WTC11 (cell line): ENCODE measurements at regions not wholly inside any gene's neighbourhood (a gene's known extent, or its start where the extent isn't known, plus 50 kb on each side); places are given as distances from the start of the nearest gene placed in this dataset.

Experiments used
- ATAC-seq: fragments of 200-7000 bp; cut with Tn5 transposase; 2 replicates; pipeline ENCODE4 v1.10.0; 2021; ENCODE audit warnings: mild to moderate bottlenecking, moderate library complexity
- CTCF ChIA-PET: fragments of 300-600 bp; sonication (Branson Sonifier 250); formaldehyde crosslinking; loops from one replicate; lab custom pipeline; 2021; ENCODE audit warnings: antibody characterized with exemption; lab: Charles Lee
- POLR2A ChIA-PET: fragments of 350-600 bp; sonication (Branson Sonifier 250); formaldehyde crosslinking; loops from one replicate; lab custom pipeline; 2021; ENCODE audit warnings: antibody characterized with exemption; lab: Charles Lee
- DNase-seq: peaks from one replicate; pipeline ENCODE4 v3.0.0; 2021; ENCODE audit warnings: low spot score
- H3K27ac Mint-ChIP-seq: 2 replicates; pipeline ENCODE4 v1.8.0; 2021; ENCODE audit warnings: mixed read lengths
- H3K27me3 Mint-ChIP-seq: 2 replicates; pipeline ENCODE4 v1.8.0; 2021; ENCODE audit warnings: low read depth, mild to moderate bottlenecking, moderate library complexity, mixed read lengths
- H3K36me3 Mint-ChIP-seq: 2 replicates; pipeline ENCODE4 v1.8.0; 2021; ENCODE audit warnings: mixed read lengths
- H3K4me1 Mint-ChIP-seq: 2 replicates; pipeline ENCODE4 v1.8.0; 2022; ENCODE audit warnings: mixed read lengths
- H3K4me3 Mint-ChIP-seq: 2 replicates; pipeline ENCODE4 v1.8.0; 2021; ENCODE audit warnings: mild to moderate bottlenecking, moderate library complexity, mixed read lengths
- H3K9me3 Mint-ChIP-seq: 2 replicates; pipeline ENCODE4 v1.8.0; 2021; ENCODE audit warnings: mixed read lengths
- AFF4 ChIP-seq: sonication (generic); formaldehyde crosslinking; IDR thresholded peaks from 2 replicates; pipeline ENCODE4 v1.8.1; 2023; ENCODE audit warnings: mild to moderate bottlenecking, missing genetic modification reagents, borderline replicate concordance
- AR ChIP-seq: fragments of 250-450 bp; sonication (Bioruptor Pico); IDR thresholded peaks from 2 replicates; pipeline ENCODE4 v1.9.0; 2021; ENCODE audit warnings: mild to moderate bottlenecking
- ATF1 ChIP-seq: sonication (generic); formaldehyde crosslinking; IDR thresholded peaks from 2 replicates; pipeline ENCODE4 v1.8.1; 2023; ENCODE audit warnings: mild to moderate bottlenecking, moderate library complexity, missing genetic modification reagents
- ESRRA ChIP-seq: sonication (generic); formaldehyde crosslinking; IDR thresholded peaks from 2 replicates; pipeline ENCODE4 v1.8.1; 2022; ENCODE audit warnings: mild to moderate bottlenecking, missing genetic modification reagents, borderline replicate concordance
- FOXK1 ChIP-seq: sonication (generic); formaldehyde crosslinking; IDR thresholded peaks from 2 replicates; pipeline ENCODE4 v1.8.0; 2022; ENCODE audit warnings: mild to moderate bottlenecking, moderate library complexity, missing genetic modification reagents
- GTF2I ChIP-seq: fragments of 250-450 bp; sonication (Bioruptor Pico); conservative IDR thresholded peaks from 2 replicates; pipeline ENCODE4 v1.4.0; 2021; ENCODE audit warnings: mild to moderate bottlenecking
- JAZF1 ChIP-seq: fragments of 250-450 bp; sonication (Bioruptor Pico); IDR thresholded peaks from 2 replicates; pipeline ENCODE4 v1.9.0; 2021; ENCODE audit warnings: moderate library complexity, mild to moderate bottlenecking, inconsistent platforms
- SP1 ChIP-seq: sonication (generic); formaldehyde crosslinking; conservative IDR thresholded peaks from 2 replicates; pipeline ENCODE4 v1.8.1; 2022; ENCODE audit warnings: missing genetic modification reagents
- ZNF121 ChIP-seq: sonication (generic); formaldehyde crosslinking; IDR thresholded peaks from 2 replicates; pipeline ENCODE4 v1.8.0; 2023; ENCODE audit warnings: missing genetic modification reagents
- ZNF232 ChIP-seq: sonication (generic); formaldehyde crosslinking; IDR thresholded peaks from 2 replicates; pipeline ENCODE4 v1.8.0; 2022; ENCODE audit warnings: mild to moderate bottlenecking, missing genetic modification reagents
- ZNF263 ChIP-seq: sonication (generic); formaldehyde crosslinking; IDR thresholded peaks from 2 replicates; pipeline ENCODE4 v1.8.1; 2022; ENCODE audit warnings: low read depth, mild to moderate bottlenecking, moderate library complexity, missing genetic modification reagents
- ZNF423 ChIP-seq: fragments of 250-450 bp; sonication (Bioruptor Pico); IDR thresholded peaks from 2 replicates; pipeline ENCODE4 v2.1.2; 2022; ENCODE audit warnings: mild to moderate bottlenecking, moderate library complexity
- ZNF425 ChIP-seq: fragments of 250-450 bp; sonication (Bioruptor Pico); conservative IDR thresholded peaks from 2 replicates; pipeline ENCODE4 v1.9.0; 2021; ENCODE audit warnings: mild to moderate bottlenecking
- TF ChIP-seq, protein P1 (sequence below): sonication (generic); formaldehyde crosslinking; IDR thresholded peaks from 2 replicates; pipeline ENCODE4 v1.8.0; 2023; ENCODE audit warnings: missing genetic modification reagents, mild to moderate bottlenecking, borderline replicate concordance
- TF ChIP-seq, protein P2 (sequence below): sonication (generic); formaldehyde crosslinking; IDR thresholded peaks from 2 replicates; pipeline ENCODE4 v1.8.0; 2022; ENCODE audit warnings: mild to moderate bottlenecking, missing genetic modification reagents

GRCh38 chr7:12859761-12860160 is 172.3 kb downstream of the ARL4A start (continued):
- TF ChIP-seq AR (CRISPR knock-in tag) (no peak), ATF1 (CRISPR knock-in tag) (no peak), ZNF423 (CRISPR knock-in tag) (no peak), FOXK1 (no peak), GTF2I (CRISPR knock-in tag) (no peak), ZNF263 (CRISPR knock-in tag) (no peak), ZNF121 (no peak), SP1 (no peak), JAZF1 (CRISPR knock-in tag) (no peak), ZNF425 (no peak)

DNA sequence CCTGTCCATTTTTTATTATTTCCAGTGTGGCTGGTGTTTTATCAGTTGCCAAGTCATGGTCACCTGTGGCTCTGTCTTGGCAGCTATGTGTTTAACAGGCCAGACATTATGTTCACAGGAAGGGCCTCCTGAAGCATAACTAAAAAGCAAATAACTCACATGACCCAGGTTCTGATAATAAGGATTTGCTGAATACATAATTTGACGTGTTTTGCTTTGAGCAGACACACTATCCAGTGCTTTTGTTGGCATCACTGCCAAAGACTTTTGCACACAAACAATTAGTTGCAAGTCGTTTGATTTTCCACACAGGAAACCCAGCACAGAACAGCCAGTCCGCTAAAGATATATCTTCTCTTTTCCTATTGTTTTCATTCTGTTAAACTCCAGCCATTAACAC is 173.6 kb downstream of the ARL4A start:
- Mint-ChIP-seq H3K4me1 (peaks cover 6% of the 10 kb centered on the region), H3K36me3 (no peaks in the 10 kb centered on the region), H3K4me3 (no peak overlapping the region), H3K9me3 (no peaks in the 10 kb centered on the region), H3K27ac (no peak overlapping the region), H3K27me3 (no peaks in the 10 kb centered on the region)
- DNase-seq: no peak
- CTCF ChIA-PET: no interaction called here
- POLR2A ChIA-PET: no interaction called here
- TF ChIP-seq, protein P1, sequence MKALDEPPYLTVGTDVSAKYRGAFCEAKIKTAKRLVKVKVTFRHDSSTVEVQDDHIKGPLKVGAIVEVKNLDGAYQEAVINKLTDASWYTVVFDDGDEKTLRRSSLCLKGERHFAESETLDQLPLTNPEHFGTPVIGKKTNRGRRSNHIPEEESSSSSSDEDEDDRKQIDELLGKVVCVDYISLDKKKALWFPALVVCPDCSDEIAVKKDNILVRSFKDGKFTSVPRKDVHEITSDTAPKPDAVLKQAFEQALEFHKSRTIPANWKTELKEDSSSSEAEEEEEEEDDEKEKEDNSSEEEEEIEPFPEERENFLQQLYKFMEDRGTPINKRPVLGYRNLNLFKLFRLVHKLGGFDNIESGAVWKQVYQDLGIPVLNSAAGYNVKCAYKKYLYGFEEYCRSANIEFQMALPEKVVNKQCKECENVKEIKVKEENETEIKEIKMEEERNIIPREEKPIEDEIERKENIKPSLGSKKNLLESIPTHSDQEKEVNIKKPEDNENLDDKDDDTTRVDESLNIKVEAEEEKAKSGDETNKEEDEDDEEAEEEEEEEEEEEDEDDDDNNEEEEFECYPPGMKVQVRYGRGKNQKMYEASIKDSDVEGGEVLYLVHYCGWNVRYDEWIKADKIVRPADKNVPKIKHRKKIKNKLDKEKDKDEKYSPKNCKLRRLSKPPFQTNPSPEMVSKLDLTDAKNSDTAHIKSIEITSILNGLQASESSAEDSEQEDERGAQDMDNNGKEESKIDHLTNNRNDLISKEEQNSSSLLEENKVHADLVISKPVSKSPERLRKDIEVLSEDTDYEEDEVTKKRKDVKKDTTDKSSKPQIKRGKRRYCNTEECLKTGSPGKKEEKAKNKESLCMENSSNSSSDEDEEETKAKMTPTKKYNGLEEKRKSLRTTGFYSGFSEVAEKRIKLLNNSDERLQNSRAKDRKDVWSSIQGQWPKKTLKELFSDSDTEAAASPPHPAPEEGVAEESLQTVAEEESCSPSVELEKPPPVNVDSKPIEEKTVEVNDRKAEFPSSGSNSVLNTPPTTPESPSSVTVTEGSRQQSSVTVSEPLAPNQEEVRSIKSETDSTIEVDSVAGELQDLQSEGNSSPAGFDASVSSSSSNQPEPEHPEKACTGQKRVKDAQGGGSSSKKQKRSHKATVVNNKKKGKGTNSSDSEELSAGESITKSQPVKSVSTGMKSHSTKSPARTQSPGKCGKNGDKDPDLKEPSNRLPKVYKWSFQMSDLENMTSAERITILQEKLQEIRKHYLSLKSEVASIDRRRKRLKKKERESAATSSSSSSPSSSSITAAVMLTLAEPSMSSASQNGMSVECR (CRISPR knock-in tag): no peak
- TF ChIP-seq AR (CRISPR knock-in tag) (no peak), ZNF232 (CRISPR knock-in tag) (no peak), ESRRA (CRISPR knock-in tag) (no peak), AFF4 (CRISPR knock-in tag) (no peak)
- TF ChIP-seq, protein P2, sequence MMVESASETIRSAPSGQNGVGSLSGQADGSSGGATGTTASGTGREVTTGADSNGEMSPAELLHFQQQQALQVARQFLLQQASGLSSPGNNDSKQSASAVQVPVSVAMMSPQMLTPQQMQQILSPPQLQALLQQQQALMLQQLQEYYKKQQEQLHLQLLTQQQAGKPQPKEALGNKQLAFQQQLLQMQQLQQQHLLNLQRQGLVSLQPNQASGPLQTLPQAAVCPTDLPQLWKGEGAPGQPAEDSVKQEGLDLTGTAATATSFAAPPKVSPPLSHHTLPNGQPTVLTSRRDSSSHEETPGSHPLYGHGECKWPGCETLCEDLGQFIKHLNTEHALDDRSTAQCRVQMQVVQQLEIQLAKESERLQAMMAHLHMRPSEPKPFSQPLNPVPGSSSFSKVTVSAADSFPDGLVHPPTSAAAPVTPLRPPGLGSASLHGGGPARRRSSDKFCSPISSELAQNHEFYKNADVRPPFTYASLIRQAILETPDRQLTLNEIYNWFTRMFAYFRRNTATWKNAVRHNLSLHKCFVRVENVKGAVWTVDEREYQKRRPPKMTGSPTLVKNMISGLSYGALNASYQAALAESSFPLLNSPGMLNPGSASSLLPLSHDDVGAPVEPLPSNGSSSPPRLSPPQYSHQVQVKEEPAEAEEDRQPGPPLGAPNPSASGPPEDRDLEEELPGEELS (CRISPR knock-in tag): no peak
- no peak for ATAC-seq
